H1 (cell line): ENCODE measurements at regions not wholly inside any gene's neighbourhood (a gene's known extent, or its start where the extent isn't known, plus 50 kb on each side); places are given as distances from the start of the nearest gene placed in this dataset.

ENCODE experiments used
- MAFK ChIP-seq: IDR thresholded peaks from 2 replicates; pipeline ENCODE4 v1.6.1; 2012; ENCODE audit warnings: low read depth, mild to moderate bottlenecking, improper control_type of control experiment, low read length

DNA sequence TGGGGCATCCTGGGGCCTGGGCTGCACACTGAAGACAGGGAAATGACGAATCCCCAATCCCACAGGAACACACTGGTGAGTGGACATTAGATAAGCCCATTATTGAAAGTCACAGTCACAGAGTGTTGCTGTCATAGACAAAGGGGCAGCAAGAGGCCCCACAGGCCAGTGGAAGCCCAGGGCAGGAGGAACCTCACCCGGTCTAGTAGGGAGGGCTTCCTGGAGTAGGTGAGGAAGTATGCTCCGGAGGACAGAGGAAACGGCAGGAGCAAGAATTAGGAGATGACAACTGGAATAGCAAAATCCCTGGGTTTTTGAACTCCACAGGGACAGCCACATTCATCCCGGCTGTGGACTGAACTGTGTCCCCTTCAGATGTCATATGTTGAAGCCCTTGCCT, 101.2 kb downstream of the TPRA1 start (continued):
- no peak for TF ChIP-seq MAFK
